Fibroblast of mammary gland (primary cell): ENCODE measurements at regions not wholly inside any gene's neighbourhood (a gene's known extent, or its start where the extent isn't known, plus 50 kb on each side); places are given as distances from the start of the nearest gene placed in this dataset.
"Not testable (repeated sequence)": the region's sequence is repeated elsewhere in the genome, so short reads cannot be mapped to it uniquely, and the experiment has no call there.

Experiments
- DNase-seq: peaks from one replicate; pipeline ENCODE4 v3.0.0-alpha.2; 2010; ENCODE audit warnings: low read depth
- H3K4me3 ChIP-seq: 2 replicates; pipeline ENCODE4 v1.5.1; 2011; ENCODE audit warnings: low read depth, mild to moderate bottlenecking, low read length, moderate library complexity; ENCODE audit not compliant: control insufficient read depth
- TF ChIP-seq, protein P1 (sequence below): conservative IDR thresholded peaks from 2 replicates; pipeline ENCODE4 v1.5.1; 2011; ENCODE audit warnings: low read depth, low read length, inconsistent platforms; ENCODE audit not compliant: control insufficient read depth, insufficient read depth

- H3K4me3 ChIP-seq, DNase-seq: not testable (repeated sequence)
Observed at GRCh38 chr6:127406722-127407121, 52.5 kb downstream of the KIAA0408 start.

DNA sequence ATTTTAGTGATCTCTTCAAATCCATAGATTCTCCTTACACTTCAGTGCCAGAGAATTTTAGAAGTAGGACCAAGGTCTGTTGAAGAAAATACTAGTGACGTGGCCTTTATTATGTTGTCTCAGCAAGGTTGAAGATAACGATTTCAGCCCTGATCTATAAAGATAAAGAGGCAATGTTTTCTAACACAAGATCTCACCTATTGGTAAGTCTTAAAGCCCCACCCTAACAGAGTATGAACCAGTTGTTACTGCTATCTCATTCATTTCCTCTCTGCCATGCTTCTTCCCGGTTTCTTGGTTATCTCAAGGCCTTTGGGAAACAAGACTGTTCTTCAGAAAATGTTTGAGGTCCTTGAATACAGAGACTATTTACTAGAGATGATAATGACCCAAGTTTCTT lies 53.1 kb downstream of the KIAA0408 start:
- DNase-seq: no peak
- H3K4me3 ChIP-seq: no peak overlapping the region
- TF ChIP-seq, protein P1, sequence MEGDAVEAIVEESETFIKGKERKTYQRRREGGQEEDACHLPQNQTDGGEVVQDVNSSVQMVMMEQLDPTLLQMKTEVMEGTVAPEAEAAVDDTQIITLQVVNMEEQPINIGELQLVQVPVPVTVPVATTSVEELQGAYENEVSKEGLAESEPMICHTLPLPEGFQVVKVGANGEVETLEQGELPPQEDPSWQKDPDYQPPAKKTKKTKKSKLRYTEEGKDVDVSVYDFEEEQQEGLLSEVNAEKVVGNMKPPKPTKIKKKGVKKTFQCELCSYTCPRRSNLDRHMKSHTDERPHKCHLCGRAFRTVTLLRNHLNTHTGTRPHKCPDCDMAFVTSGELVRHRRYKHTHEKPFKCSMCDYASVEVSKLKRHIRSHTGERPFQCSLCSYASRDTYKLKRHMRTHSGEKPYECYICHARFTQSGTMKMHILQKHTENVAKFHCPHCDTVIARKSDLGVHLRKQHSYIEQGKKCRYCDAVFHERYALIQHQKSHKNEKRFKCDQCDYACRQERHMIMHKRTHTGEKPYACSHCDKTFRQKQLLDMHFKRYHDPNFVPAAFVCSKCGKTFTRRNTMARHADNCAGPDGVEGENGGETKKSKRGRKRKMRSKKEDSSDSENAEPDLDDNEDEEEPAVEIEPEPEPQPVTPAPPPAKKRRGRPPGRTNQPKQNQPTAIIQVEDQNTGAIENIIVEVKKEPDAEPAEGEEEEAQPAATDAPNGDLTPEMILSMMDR: no peak

GRCh38 chr6:127404594-127405178 lies 54.5 kb downstream of the KIAA0408 start:
- TF ChIP-seq, protein P1: no peak
- DNase-seq: no peak
- H3K4me3 ChIP-seq: no peak overlapping the region

GRCh38 chr6:127404133-127404532 lies 55.1 kb downstream of the KIAA0408 start:
- no peak overlapping the region for H3K4me3 ChIP-seq
- TF ChIP-seq, protein P1: no peak
- no peak for DNase-seq

DNA sequence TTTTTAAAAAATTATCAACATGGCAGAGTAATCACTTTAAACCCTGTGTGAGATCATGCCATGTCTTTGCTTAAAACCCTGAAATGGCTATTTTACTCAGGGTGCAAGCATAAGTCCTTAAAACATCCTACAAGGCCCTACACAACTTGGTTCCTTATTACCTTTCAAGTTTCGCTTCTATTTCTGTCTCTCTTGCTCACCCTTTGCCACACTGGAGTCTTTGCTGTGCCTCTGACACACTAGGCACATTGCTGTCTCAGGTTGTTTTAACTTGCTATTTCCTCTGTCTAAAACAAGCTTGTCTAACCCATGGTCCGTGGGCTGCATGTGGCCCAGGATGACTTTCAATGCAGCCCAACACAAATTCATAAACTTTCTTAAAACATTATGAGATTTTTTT lies 55.6 kb downstream of the KIAA0408 start:
- TF ChIP-seq, protein P1: no peak
- DNase-seq: no peak
- no peak overlapping the region for H3K4me3 ChIP-seq

- TF ChIP-seq, protein P1: no peak
- no peak overlapping the region for H3K4me3 ChIP-seq
Observed at GRCh38 chr6:127402890-127403617, 56.1 kb downstream of the KIAA0408 start.

DNA sequence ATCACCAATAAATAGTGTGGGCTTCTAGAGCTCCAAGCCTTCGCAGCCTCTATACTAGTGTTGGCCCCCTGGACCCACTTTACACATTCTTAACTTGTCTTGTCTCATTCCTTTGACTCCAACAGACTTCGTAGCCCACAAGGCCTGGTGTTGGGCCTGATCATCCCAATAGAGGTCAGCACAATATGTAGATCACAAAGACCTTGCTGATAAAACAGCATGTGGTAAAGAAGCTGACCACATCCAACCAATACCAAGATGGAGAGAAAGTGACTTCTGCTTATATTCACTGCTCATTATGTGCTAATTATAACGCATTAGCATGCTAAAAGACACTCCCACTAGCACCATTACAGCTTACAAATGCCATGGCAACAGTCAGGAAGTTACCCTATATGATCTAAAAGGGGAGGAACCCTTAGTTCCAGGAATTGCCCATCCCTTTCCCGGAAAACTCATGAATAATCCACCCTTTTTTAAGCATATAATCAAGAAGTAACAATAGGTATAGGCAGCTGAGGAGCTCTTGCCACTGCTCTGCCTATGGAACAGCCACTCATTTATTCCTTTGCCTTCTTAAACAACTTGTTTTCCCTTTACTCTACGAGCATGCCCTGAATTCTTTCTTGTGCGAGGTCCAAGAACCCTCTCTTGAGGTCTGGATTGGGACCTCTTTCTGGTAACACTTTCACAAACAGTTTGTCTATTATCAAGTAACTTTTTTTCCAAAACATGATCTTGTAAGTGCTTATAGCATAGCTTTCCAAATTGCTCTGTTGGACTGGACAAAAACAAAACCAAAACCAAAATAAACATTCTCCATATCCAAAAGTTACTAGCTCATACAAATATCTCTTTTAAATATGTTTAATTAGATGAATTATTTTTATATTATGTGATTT lies 54.6 kb upstream of the ECHDC1 start:
- TF ChIP-seq, protein P1: no peak
- DNase-seq: no peak
- no peak overlapping the region for H3K4me3 ChIP-seq

More at GRCh38 chr6:127402890-127403617, 56.1 kb downstream of the KIAA0408 start:
- DNase-seq: no peak

DNA sequence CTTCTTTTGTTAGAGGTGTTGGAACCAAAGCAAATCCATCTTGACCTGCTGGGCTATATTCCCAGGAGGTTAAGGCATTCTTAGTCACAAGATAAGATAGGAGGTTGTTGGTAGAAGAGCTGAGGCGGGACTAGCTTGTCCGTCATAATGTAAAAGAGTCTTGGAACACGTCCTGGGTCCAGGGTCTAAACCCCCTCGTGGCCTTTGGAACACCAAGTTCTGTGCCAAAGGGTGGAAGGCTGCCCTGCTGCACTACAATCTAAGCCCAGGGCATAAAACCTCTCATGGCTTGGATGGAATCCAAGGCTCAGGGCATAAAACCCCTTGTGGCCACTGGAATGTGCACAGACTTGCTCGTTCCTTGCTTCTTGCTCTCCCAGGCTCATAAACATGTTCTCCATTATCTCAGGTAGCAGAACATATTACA lies 53.8 kb upstream of the ECHDC1 start:
- peak; percentile 21 for DNase-seq
- H3K4me3 ChIP-seq: not testable (repeated sequence)
